Stimulated activated effector memory CD8-positive, alpha-beta T cell treated with anti-CD3 and anti-CD28 coated beads, Interleukin-12 subunit alpha, Interleukin-12 subunit beta, amount 100 ng/mL, for 72 hours (primary cell): ENCODE measurements at regions not wholly inside any gene's neighbourhood (a gene's known extent, or its start where the extent isn't known, plus 50 kb on each side); places are given as distances from the start of the nearest gene placed in this dataset.

ENCODE experiments used
- ATAC-seq: fragments of 150-1000 bp; cut with Tn5 transposase; 2 replicates; pipeline ENCODE4 v1.10.0; 2021
- DNase-seq, 2 donors: peaks; one replicate each; pipeline ENCODE4 v3.0.0; 2021 to 2022; ENCODE audit warnings: low spot score in 2 of 2
- H3K27ac Mint-ChIP-seq: one replicate; pipeline ENCODE4 v1.8.0; 2022; ENCODE audit warnings: mild to moderate bottlenecking, mixed read lengths
- H3K36me3 Mint-ChIP-seq: one replicate; pipeline ENCODE4 v1.8.0; 2022; ENCODE audit warnings: mild to moderate bottlenecking, mixed read lengths
- H3K4me1 Mint-ChIP-seq: one replicate; pipeline ENCODE4 v1.8.0; 2022; ENCODE audit warnings: mixed read lengths
- H3K4me3 Mint-ChIP-seq: one replicate; pipeline ENCODE4 v1.8.0; 2022; ENCODE audit warnings: mild to moderate bottlenecking, mixed read lengths
- H3K9me3 Mint-ChIP-seq: one replicate; pipeline ENCODE4 v1.8.0; 2022; ENCODE audit warnings: mixed read lengths

DNA sequence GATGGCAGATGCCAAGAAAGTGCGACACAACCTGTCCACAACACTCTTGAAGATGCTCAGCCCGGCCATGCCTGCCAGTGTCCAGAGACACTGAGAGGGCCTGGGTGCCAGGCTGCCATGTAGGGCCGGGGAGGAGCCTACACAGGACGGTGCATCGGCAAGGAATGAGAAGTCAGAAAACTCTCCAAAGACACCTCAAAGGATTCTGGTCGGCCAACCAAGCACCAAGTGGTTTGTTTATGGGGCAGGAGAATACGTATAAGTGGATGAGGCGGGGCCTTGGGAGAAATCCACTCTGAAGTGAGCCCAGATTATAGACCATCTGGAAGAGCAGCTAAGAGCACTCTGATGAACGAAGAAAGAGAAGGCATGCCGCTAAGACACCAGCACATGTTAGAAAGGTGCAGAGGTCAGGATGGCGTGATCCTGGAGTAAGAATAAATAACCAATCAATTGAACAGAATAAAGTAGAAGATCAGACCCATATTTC is 120.7 kb upstream of the FOXQ1 start:
- H3K27ac Mint-ChIP-seq, result no peak overlapping the region
- no peaks in the 10 kb centered on the region for H3K4me1 Mint-ChIP-seq
- no peaks in the 10 kb centered on the region for H3K36me3 Mint-ChIP-seq
- no peak for DNase-seq
- no peak overlapping the region for H3K4me3 Mint-ChIP-seq
- H3K9me3 Mint-ChIP-seq, result peaks cover 10% of the 10 kb centered on the region
- no peak for ATAC-seq

DNA sequence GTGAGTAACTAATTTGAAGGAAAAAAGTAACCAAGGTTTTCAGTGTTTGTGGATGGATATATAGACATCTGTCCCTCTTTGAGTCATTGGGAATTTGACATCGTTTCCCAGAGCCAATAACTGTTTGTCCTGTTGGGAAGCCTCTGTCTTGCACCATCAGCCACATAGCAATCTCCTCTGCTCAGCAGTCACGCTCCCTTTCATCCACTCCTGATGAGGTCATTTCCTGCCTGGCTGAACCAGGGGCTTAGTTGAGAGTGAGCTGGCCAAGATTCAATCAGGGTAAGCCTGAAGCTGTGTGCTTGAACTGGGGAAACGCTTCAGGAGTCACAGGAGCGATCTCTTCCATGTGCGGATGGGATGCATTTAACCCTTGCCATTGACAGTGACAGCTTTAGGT is 121.5 kb upstream of the FOXQ1 start:
- no peak for ATAC-seq

DNA sequence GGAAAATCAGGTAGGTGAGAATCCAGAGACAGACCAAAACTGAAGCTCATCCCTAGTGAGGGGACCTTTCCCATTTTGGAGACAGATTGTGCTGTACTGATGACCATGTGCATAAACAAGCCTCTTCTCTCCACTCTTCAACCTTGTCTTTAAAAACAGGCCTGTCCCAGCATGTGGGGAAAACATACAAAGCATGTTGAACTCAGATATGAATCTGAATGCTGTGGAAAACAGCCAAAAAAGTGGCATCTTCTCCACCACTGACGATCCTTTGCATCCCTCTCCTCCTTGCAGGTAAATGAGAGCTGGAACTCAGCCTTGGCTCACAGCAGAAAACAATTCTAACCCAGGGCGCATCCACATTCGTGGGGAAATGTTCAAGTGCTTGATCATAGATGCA is 123.7 kb upstream of the FOXQ1 start:
- H3K9me3 Mint-ChIP-seq, result no peaks in the 10 kb centered on the region
- no peak overlapping the region for H3K4me3 Mint-ChIP-seq
- no peak for DNase-seq
- no peak for ATAC-seq
- no peaks in the 10 kb centered on the region for H3K36me3 Mint-ChIP-seq
- no peak overlapping the region for H3K27ac Mint-ChIP-seq
- H3K4me1 Mint-ChIP-seq, result no peaks in the 10 kb centered on the region

More for the DNA sequence above, 121.5 kb upstream of the FOXQ1 start:
- Mint-ChIP-seq H3K36me3 (no peaks in the 10 kb centered on the region), H3K4me1 (no peaks in the 10 kb centered on the region), H3K9me3 (peaks cover 3% of the 10 kb centered on the region), H3K4me3 (no peak overlapping the region), H3K27ac (no peak overlapping the region)
- no peak for DNase-seq

DNA sequence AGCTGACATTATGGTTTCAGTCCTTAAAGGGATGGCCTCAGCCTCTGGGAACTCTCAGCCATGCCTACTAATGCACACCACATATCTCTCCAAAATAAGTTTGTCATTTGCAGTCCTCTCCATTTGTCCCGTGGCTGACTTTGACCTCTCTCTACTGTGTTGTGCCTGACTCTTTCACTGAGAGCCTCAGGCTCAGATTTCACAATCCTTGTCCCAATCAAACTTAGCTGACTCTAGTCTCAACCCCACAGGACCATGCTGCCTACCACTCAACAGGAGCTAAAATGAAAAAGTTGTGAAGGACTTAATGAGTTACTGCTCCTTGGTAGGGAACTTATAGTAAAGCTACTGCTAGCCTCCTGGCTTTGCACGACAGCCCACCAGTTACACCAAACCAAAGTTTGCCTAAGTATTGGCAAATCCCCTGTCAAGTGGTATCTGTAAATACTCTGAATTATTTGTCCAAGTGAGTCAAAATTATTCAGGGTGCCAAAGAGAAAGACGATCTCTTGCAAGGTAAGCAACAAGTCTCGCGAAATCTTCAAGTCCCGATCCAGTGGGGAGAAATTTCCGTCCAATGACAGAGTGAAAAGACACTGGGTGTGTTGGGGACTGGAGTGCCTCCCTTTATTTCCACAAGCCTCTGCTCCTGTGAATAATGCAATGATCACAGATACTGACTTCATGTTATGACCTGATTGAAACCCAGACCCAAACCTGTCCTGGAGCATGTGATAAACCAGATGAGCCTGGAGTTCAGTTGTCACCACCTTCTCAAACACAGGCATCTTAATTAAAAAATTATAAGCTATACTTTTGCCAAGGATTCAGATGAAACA is 124.4 kb upstream of the FOXQ1 start:
- H3K27ac Mint-ChIP-seq, result no peak overlapping the region
- ATAC-seq, result no peak

DNA sequence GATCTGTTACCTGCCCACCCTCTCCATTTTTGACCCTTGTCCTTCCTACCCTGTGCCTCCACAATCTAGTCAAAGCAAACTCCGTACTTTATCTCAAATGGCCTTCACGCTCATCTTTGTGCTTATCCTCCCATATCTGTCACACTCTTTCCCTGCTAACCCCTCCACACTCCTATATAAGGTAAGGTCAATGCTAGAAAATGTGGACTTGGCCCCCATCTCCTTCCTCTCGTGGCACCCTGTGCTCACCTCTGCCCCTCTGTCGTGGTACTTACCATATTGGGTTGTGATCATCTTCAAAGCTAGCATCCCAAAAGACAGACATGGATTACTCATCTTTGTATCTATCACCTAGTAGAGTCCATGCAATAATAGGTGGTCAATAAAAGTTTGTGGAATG is 127.6 kb upstream of the FOXQ1 start:
- H3K4me3 Mint-ChIP-seq, result no peak overlapping the region
- no peaks in the 10 kb centered on the region for H3K4me1 Mint-ChIP-seq
- H3K27ac Mint-ChIP-seq, result no peak overlapping the region
- no peaks in the 10 kb centered on the region for H3K36me3 Mint-ChIP-seq
- no peak for DNase-seq
- ATAC-seq, result no peak
- H3K9me3 Mint-ChIP-seq, result no peaks in the 10 kb centered on the region

More for the DNA sequence above, 124.4 kb upstream of the FOXQ1 start:
- Mint-ChIP-seq H3K36me3 (no peaks in the 10 kb centered on the region), H3K4me1 (no peaks in the 10 kb centered on the region), H3K9me3 (no peaks in the 10 kb centered on the region), H3K4me3 (no peak overlapping the region)
- DNase-seq, result no peak

DNA sequence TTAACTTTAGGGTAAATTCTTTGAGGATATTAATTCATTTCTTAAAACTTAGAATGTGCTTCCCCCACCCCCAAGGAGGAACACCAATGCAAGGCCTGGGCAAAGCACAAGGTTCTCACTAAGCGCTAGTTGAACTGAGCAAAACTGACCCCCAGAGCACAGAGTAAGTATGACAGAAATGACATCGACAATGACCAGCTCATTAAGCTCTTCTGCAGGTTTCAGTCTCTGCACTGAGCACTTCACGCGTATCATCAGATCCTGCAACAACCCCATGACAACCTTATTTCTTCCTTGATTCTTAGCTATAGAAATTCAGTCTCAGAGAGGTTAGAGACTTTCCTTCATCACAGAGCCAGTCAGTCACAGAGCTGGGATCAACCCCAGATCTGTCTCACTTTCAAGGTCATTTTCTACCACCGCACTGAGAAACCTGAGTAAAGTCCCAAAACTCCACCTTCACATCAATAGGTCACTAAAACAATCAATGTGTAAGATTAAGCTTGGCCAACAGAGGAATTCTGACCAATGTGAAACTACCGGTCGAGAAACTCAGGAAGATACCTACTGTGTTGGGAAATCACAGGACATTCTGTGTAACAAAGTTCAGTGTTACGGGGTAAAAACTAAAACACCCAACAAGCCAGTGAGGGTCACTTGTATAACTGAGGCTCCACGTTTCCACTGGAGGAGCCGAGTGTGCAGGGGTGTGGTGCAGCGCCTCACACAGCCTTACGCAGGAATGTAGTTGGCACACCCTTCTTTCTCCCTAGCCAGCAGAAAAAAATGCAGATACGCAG is 129.0 kb upstream of the FOXQ1 start:
- Mint-ChIP-seq H3K9me3 (no peaks in the 10 kb centered on the region), H3K27ac (no peak overlapping the region), H3K36me3 (no peaks in the 10 kb centered on the region), H3K4me1 (no peaks in the 10 kb centered on the region), H3K4me3 (no peak overlapping the region)
- ATAC-seq (no peak), DNase-seq (no peak)

DNA sequence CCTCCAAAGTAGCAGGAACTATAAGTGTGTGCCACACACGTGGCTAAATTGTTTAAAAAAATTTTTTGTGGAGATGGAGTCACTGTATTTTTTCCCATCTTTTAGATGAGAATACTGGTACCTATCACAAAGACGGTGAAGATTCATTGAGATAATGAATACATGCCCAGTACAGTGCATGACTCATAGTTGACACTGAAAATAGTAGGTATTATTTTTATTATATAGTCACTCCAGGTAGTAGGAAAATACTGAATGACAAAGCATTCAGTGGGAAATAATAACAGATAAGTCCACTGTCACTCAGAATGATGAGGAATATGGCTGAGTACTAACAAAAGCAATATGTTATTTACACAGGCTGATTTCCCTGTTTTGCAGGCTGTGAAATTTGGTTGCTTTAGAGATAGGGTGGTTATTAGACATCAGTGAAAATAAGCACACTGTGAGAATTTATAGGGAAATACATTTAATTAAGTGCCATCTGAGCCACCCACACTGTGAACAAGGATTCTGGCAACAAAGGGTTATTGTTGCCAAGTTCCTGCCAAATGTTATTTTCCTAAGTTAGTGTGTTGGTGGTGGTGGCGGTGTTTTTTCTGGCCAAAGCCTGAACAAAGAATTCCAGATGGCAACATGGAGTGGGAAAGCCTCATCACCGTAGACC is 129.8 kb upstream of the FOXQ1 start:
- H3K4me3 Mint-ChIP-seq, result no peak overlapping the region
- H3K27ac Mint-ChIP-seq, result no peak overlapping the region
- H3K9me3 Mint-ChIP-seq, result no peaks in the 10 kb centered on the region
- no peaks in the 10 kb centered on the region for H3K4me1 Mint-ChIP-seq
- no peak for ATAC-seq
- no peaks in the 10 kb centered on the region for H3K36me3 Mint-ChIP-seq
- no peak for DNase-seq

DNA sequence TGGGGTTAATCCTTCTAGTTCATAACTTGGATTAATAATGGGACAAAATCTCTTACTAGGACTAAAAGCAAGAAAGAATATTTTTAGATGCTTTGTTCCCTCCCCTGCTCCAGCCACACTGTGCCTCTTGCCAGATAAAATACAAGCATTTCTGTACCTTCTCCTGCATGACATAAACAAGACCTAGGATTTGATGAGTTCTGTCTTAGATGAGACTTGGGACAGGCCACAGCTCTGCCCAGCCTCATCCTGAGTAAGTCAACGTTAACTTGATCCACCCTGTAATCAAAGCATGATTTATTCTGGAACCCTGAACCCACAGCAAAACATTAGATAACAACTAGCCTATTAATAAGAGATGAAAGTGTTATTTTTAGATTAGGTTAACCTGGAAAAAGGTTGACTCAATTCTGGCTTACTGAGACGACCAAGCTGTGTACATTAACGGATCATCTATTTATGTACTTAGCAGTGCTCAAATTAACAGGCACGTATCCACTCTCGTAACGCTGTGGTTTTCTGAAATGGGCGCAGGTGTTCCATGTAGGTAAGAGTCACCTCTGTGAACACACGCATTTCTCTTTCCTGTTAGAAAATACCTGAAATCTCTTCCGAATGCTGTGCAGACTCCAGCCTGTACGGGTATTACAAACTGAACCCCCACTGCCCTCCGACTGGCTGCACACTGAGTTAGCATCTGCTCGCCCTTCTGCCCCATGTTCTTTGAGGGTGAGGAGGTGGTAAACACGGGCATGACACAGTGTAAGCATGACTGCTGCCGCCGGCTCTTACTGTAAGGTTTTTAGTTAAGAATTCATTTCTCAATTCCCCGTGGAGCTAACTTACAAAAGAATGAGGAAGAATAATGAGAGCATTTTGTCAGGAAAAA is 132.1 kb upstream of the FOXQ1 start:
- Mint-ChIP-seq H3K4me1 (no peaks in the 10 kb centered on the region), H3K36me3 (no peaks in the 10 kb centered on the region), H3K9me3 (no peaks in the 10 kb centered on the region), H3K27ac (no peak overlapping the region), H3K4me3 (no peak overlapping the region)
- ATAC-seq, result no peak
- DNase-seq, result no peak

DNA sequence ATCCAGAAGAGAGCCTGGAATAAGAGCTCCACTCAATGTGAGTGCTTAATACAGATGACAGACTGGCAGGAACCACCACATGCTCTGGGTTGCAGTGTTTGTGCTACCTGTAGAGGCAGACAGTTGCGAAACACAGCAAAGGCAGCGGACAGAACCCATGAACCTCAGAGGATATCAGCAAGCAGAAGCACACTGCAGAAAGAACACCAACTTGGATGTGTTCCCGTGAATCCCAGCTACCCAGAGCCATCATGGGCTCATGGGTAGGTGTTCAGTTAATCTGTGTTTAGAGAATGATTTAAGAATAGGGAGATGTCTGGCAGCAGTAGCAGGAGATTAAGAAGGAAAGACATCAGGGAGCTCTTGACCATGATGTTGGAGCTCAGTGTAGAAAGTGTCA is 133.3 kb upstream of the FOXQ1 start:
- H3K9me3 Mint-ChIP-seq, result no peaks in the 10 kb centered on the region
- DNase-seq, result no peak
- peak; percentile 19 for ATAC-seq
- H3K36me3 Mint-ChIP-seq, result no peaks in the 10 kb centered on the region
- no peaks in the 10 kb centered on the region for H3K4me1 Mint-ChIP-seq
- H3K4me3 Mint-ChIP-seq, result no peak overlapping the region
- H3K27ac Mint-ChIP-seq, result no peak overlapping the region

DNA sequence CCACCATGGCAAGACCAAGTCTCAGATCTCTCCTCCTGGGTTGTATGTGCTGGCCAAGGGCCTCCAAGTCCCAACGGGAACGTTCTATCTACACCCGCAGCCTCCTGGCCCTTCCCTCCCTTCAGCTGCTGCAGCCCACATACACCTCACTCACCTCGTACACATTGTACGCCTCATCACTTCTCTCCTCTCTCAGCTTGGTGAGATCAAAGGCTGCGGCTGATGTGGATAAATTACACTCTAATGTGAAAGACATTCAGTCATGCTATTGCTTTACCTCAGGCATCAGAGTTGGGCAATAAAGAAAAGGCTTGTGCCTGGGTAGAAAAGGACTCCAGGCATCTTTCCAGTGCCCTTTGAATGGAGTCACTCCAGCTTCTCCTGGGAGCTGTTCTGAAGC is 135.3 kb upstream of the FOXQ1 start:
- H3K9me3 Mint-ChIP-seq, result no peaks in the 10 kb centered on the region
- H3K36me3 Mint-ChIP-seq, result no peaks in the 10 kb centered on the region
- ATAC-seq (no peak), DNase-seq (no peak)
- no peak overlapping the region for H3K27ac Mint-ChIP-seq
- no peaks in the 10 kb centered on the region for H3K4me1 Mint-ChIP-seq
- no peak overlapping the region for H3K4me3 Mint-ChIP-seq

DNA sequence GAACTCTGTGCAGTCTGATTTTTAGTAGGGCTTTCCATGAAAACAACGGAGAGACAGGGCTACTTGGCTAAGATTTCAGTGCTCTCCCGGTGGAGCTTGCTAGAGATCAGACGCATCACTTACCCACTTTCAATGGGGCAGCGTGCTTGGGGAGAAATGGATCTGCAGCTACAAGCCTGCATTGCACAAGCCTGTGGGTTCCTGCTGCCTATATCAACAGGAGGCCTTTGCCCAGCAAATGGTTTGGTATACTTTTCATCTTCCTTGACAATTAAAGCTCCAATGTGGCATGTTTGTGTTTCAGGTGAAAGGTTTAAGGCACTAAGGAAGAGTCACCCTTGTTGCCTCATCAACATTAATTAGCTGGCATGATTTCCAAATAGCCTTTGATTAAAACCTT is 136.0 kb upstream of the FOXQ1 start:
- no peaks in the 10 kb centered on the region for H3K4me1 Mint-ChIP-seq
- H3K4me3 Mint-ChIP-seq, result no peak overlapping the region
- H3K36me3 Mint-ChIP-seq, result no peaks in the 10 kb centered on the region
- no peak overlapping the region for H3K27ac Mint-ChIP-seq
- no peak for ATAC-seq
- H3K9me3 Mint-ChIP-seq, result no peaks in the 10 kb centered on the region
- no peak for DNase-seq

DNA sequence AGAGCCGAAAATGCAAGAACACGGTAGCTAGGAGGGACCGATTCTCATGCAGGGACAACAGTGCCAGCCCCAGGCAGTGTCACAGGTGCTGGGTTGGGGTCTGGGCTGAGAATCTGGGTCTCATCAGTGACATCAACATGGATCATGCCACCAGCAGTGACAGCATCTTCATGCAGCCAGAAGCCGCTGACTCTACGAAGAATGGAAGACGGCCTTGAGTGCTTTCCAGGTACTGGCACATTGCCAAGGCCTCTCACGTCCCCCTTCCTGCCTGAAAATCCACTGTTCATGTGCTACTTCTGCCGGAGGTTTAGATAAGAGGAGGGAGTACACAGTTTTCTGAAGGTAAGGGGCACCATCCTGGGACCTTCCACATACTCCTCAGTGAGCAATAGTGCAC is 141.1 kb upstream of the FOXQ1 start:
- H3K36me3 Mint-ChIP-seq, result no peaks in the 10 kb centered on the region

DNA sequence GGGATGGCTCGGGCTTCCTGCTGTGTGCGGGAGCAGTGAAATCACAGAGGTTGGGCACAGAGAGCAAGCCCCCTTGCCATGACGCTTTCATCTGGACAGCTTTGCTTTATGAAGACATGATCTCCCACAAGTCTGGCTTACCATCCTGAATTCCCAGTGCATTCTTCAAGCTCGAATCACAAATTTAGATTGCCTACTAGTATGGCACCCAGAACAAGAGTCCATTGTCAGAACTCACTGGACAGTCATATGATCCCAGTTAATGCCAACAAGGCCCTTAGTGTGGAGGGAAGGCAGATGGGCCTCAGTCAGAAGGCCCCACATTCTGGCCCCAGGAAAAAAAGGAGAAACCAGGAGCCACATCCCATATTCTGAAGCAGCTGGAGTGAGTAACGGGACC is 147.3 kb upstream of the FOXQ1 start:
- no peak overlapping the region for H3K4me3 Mint-ChIP-seq
- H3K4me1 Mint-ChIP-seq, result no peaks in the 10 kb centered on the region
- ATAC-seq (no peak), DNase-seq (no peak)
- no peaks in the 10 kb centered on the region for H3K36me3 Mint-ChIP-seq
- no peak overlapping the region for H3K27ac Mint-ChIP-seq
- H3K9me3 Mint-ChIP-seq, result no peaks in the 10 kb centered on the region

More for the DNA sequence above, 141.1 kb upstream of the FOXQ1 start:
- H3K4me1 Mint-ChIP-seq, result no peaks in the 10 kb centered on the region
- DNase-seq, result no peak
- no peak overlapping the region for H3K27ac Mint-ChIP-seq
- no peak overlapping the region for H3K4me3 Mint-ChIP-seq
- H3K9me3 Mint-ChIP-seq, result no peaks in the 10 kb centered on the region
- no peak for ATAC-seq

DNA sequence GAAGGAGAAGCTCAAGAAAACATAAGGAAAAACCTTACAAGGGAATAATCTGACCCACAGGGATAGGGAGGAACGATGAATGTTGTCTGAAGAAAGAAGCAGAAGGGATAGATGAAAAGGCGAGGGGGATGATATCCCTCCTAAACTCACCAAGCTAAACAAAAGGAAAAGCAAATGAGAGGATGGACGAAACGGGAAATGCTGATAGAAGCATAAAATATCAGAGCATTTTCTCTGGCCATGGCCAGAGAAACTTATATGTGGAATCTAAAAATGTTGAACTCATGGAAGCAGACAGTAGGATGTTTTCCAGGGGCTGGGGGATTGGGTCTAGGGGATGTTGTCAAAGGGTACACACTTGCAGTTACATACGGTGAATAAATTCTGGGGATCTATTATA is 148.4 kb upstream of the FOXQ1 start:
- no peak overlapping the region for H3K27ac Mint-ChIP-seq

More for the DNA sequence above, 148.4 kb upstream of the FOXQ1 start:
- Mint-ChIP-seq H3K36me3 (no peaks in the 10 kb centered on the region), H3K4me3 (no peak overlapping the region), H3K4me1 (no peaks in the 10 kb centered on the region), H3K9me3 (no peaks in the 10 kb centered on the region)
- no peak for ATAC-seq
- DNase-seq, result no peak
